HG02588 (cell line): ENCODE measurements at regions not wholly inside any gene's neighbourhood (a gene's known extent, or its start where the extent isn't known, plus 50 kb on each side); places are given as distances from the start of the nearest gene placed in this dataset.
"Not testable (repeated sequence)": the region's sequence is repeated elsewhere in the genome, so short reads cannot be mapped to it uniquely, and the experiment has no call there.

Source experiments
- ATAC-seq: cut with Tn5 transposase; IDR thresholded peaks from one replicate; pipeline ENCODE4 v1.9.1; 2021; ENCODE audit warnings: mild to moderate bottlenecking, moderate library complexity; ENCODE audit not compliant: unreplicated experiment

DNA sequence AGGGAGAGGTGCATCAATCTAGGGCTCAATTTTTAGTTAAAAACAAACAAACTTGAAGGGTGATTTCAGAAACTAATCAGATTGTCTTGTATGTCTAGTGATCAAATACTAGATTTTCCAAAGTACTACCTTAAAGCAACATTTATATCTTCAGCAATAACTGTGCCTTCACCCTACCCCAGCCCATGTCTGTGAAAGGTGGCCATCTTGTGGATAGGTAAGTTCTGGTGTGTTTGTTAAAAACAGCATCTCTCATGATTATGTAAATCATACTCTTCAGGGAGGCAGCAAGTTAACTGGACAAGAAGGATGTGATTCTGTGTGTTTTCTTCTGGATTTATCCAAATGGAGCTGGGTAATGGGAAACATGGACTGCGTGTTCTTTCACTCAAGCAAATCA, 81.4 kb upstream of the ACSL1 start:
- no peak for ATAC-seq

- no peak for ATAC-seq
Measured at GRCh38 chr4:184907810-184908209, 82.0 kb upstream of the ACSL1 start.

GRCh38 chr4:184911310-184911709, 85.5 kb upstream of the ACSL1 start:
- ATAC-seq: no peak

DNA sequence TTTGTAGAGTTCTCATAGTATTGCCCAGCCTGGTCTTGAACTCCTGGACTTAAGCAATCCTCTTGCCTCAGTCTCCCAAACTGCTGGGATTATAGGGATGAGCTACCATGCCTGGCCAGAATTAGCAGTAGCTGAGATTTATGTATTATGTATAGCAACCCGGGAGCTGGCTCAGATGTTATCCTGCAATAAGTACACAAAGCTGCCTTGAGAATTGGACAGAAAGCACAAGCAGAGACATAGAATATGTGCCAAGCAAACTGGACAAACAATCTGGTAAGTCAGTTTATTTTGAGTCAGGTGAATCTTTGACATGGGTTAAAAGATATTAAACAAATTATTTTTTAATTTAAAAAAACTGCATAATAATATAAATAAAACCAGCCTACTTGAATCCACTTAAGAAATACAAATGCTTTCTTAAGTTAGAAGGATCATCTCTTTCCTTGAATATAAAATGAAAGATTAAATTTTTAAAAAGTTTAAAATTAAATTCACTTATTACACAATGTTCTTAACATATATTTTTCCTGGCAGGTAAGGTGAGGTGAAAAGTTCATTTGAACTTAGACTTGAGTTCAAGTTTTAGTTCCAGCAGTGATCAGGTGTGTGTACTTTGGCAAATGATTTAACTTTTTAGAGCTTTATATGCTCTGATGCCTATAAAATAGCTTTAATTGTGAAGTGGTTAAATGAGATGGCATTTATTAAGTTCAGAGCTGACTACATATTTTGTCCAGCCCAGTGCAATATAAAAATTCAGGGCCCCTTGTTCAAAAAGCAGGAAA, 87.8 kb upstream of the ACSL1 start:
- ATAC-seq: no peak

GRCh38 chr4:184918799-184919198, 93.0 kb upstream of the ACSL1 start:
- not testable (repeated sequence) for ATAC-seq

GRCh38 chr4:184921456-184921855, 95.7 kb upstream of the ACSL1 start:
- no peak for ATAC-seq

DNA sequence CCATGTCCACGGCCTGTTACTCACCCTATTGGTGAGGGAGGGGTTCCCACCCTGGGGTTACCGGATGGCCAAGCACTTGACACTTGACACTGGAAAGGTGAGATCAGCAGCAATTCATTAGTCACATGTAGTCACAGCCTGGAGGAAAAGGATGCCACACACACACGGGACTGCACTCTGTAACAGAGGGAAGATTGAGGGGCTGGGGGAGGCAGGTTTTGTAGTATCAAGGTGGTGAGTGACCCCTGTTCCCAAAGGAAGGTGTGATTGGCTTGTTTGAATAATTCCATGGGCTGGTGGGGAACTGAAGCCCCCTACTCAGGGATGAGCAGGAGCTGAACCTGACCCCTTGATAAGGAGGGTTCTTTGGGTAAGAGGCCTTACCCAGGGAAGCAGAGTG, 96.0 kb upstream of the HELT start:
- ATAC-seq: no peak

DNA sequence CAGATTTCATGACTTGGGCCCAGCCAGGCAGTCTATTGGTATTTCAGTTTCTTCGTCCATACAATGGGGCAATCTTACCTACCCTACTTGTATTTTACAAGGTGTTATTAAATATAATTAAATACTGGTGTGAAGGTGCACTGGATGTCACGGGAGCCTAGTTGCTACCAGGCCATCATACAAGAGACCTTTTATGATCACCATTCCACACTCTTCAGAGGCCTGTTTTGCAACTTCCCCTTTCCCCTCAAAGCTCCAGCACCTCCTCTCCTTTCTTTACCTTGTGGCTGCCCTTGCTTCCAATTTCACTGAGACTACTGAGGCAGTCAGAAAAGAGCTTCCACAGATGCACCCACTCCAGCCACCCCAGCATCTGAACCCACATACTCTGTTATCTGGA, 93.8 kb upstream of the HELT start:
- no peak for ATAC-seq

GRCh38 chr4:184929476-184929875, 88.8 kb upstream of the HELT start:
- ATAC-seq: no peak

DNA sequence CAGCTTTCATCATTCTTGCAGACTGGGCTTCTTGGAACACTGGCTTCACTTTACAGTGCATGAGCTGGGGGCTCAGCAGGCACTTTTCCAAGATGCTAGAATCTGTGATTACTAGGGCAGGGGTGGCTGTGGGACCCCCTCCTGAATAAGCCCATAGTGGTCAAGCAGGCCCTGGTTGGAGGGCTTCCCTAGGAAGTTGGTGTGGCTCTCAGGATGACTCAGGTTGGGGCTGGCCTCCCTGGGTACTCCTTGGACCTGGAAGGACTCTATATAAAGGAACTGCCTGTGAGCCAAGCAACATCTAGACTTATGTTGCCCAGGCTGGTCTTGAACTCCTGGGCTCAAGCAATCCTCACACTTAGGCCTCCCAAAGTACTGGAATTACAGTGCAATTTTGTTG, 88.3 kb upstream of the HELT start:
- no peak for ATAC-seq

DNA sequence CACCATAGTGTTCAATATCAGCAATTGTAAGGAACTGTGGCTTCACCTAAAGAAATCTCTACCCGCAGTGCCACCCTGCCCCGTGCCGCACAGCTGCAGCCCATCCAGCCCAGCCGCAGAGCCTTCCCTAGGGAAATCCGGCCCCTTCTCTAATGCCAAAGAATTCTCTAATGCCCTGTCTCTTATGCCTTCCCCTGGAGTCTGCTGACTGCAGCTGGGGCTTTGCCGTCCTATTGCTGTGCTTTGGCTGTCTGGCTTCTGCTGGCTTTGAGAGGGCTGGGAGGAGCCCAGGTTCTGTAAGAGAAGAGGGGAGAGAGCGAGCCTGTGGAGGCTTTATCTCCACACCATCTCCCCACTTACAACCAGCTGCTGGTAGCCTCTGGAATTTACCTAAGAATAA, 85.9 kb upstream of the HELT start:
- ATAC-seq: no peak

DNA sequence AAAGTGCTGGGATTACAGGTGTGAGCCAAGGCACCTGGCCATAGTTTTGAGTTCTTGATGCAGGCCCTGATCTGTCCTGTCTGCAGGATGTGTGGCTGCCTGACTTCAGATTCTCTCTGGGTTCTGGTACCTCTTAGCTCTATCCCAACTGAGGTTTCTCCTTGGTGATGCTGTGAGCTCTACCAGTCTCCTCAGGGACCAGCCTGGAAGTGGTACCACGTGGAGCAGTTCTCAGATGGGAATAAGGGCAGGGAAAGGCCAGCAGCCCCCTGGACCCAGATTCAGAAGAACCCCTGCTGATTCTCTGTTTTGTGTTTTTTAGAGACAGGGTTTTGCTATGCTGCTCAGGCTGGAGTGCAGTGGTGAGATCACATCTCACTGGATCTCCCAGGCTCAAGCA, 85.0 kb upstream of the HELT start:
- ATAC-seq: no peak

- ATAC-seq: no peak
Measured at GRCh38 chr4:184934184-184934583, 84.1 kb upstream of the HELT start.

DNA sequence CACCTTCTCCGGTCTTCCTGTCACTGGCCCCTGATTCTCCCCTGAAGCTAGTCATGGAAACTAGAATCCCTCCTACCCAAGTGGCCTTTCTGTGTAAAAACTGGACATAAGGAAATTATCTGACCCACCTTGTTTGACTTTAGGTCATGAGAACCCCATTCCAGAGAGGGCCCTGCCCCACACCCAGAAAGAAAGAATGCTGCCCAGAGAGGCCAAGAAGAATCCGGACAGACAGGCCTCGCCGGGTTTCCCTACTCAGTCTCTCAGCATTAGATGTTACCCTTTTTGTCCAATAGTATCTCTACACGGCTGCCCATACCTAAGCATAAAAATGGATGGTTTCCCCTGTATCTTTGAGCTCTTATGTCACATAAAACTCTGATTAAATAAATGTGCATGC, 83.3 kb upstream of the HELT start:
- no peak for ATAC-seq

- ATAC-seq: no peak
Measured at GRCh38 chr4:184936071-184936470, 82.2 kb upstream of the HELT start.

DNA sequence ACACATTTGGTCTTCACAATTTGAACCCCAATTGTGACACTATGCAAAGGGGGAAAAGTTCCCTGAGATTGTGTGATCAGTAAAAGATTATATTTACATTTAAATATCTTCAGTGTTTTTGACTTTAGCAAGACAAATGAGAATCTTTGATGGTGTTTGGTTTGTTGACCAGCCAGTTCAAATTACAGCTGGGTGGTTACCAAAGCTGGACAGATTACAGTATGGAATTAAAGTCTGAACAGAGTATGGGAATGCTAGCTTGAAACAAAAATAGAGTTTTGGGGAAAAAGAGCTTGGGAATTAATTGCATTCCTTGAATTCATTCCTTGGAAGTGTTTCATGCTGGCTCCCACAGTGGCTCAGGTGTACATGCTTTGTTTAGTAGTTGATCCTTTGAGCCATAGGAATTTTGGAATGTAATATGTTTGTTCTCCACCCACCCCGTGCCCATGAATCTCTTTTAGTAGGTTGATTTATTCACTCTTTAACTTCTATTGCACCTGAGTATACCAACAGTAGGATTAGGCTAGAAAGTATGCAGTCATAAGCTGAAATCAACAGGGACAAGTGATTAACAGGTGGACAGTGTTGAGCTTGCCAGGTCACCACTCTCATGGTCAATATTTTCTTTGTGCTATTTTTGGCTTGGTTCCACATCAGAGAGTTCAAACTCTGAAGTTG, 81.1 kb upstream of the HELT start:
- ATAC-seq: no peak

DNA sequence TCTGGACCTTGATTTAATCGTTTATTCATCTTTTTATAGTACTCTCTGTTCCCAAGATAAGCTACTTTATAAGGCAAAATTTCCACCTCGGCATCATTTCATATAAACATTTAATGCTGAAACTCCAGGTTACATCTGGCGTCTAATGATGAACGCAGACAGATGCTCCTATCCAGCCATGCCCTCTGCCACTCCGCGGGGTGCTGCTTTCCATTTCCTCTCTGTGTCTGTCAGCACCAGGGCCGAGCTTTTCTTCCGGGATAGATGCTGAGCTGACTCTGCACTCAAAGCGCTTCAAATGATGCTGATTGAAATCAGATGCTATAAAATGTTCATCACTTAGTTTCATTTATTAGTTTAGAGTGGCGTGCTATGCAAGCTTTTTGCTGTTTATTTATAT, 80.5 kb upstream of the HELT start:
- no peak for ATAC-seq

- no peak for ATAC-seq
Measured at GRCh38 chr4:184938871-184939270, 79.4 kb upstream of the HELT start.

DNA sequence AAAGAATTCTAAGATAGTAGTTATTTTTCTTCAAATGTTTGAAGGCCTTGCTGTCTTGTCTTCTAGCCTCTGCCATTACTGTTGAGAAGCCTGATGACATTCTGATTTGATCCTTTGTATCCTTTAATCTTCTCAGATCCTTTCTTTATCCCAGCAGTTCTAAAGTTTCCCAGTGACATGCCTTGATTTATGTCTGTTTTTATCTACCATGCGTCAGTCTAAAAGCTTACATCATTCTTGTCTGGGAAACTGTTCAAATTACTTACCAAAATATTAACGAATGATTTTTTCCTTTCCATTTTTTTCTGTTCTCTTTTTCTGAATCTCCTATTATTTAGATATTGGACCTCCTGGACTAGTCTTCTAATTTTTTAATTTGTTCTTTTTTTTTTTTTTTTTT, 78.3 kb upstream of the HELT start:
- ATAC-seq: no peak

DNA sequence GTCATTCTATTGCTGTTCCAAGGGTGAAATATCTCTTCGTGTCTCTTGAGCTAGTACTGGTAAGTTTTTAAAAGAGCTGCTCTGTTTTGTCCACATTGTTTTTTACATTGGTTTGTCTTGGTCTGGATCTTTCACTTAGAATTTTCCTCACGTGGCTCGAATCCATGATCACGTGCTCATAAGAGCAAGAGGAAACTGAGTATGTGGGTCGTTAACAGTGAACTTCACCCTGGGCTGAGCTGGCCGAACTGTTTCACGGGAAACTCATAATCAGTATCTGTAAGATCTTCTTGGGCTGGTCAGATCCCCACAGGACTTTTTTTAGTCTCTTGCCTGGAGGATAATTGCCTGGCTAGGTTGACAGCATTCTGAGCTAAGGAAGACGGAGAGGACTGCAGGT, 77.8 kb upstream of the HELT start:
- no peak for ATAC-seq

GRCh38 chr4:184941671-184942418, 76.4 kb upstream of the HELT start:
- ATAC-seq: no peak
